Sigmoid colon (tissue), 4 donors: ENCODE measurements at regions not wholly inside any gene's neighbourhood (a gene's known extent, or its start where the extent isn't known, plus 50 kb on each side); places are given as distances from the start of the nearest gene placed in this dataset.

Experiments
- POLR2AphosphoS5 ChIP-seq, 4 donors: sonication (generic); formaldehyde crosslinking; IDR thresholded peaks; one replicate each; pipeline ENCODE4 v1.6.1; 2017; ENCODE audit warnings: antibody characterized with exemption in 4 of 4
- TF ChIP-seq, protein P1 (sequence below), 4 experiments: fragments of 450-650 bp in 3 of 4; fragments of 200-600 bp in 1 of 4; IDR thresholded peaks; one replicate each; pipeline ENCODE4 v1.5.1; 2016 to 2019; ENCODE audit warnings: antibody characterized with exemption in 4 of 4, mild to moderate bottlenecking in 3 of 4, moderate library complexity in 2 of 4

DNA sequence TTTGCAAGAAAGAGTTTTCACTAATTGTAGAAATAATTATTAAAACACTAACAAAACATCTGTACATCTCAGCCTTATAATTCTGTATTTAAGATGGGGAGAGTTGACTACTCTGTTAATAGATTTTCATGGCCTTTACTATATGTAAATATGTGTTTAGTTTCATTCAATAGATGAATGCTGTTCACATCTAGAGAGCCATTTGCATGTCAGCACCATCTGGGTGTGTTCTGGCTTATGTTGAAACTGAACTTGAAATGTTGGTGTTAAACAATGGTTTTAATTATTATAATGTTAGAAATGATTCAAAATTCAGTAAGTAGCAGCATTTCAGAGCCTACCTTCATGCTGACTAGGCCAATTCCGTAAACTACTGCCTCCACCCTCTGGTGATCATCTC lies 102.5 kb upstream of the ADAD1 start:
- TF ChIP-seq POLR2AphosphoS5 (IDR thresholded peaks at IDR 0.05) = no peak
- TF ChIP-seq, protein P1, sequence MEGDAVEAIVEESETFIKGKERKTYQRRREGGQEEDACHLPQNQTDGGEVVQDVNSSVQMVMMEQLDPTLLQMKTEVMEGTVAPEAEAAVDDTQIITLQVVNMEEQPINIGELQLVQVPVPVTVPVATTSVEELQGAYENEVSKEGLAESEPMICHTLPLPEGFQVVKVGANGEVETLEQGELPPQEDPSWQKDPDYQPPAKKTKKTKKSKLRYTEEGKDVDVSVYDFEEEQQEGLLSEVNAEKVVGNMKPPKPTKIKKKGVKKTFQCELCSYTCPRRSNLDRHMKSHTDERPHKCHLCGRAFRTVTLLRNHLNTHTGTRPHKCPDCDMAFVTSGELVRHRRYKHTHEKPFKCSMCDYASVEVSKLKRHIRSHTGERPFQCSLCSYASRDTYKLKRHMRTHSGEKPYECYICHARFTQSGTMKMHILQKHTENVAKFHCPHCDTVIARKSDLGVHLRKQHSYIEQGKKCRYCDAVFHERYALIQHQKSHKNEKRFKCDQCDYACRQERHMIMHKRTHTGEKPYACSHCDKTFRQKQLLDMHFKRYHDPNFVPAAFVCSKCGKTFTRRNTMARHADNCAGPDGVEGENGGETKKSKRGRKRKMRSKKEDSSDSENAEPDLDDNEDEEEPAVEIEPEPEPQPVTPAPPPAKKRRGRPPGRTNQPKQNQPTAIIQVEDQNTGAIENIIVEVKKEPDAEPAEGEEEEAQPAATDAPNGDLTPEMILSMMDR (IDR thresholded peaks at IDR 0.05) = no peak
